Fibroblast of skin of back (primary cell): ENCODE measurements at regions not wholly inside any gene's neighbourhood (a gene's known extent, or its start where the extent isn't known, plus 50 kb on each side); places are given as distances from the start of the nearest gene placed in this dataset.
"Not testable (repeated sequence)": the region's sequence is repeated elsewhere in the genome, so short reads cannot be mapped to it uniquely, and the experiment has no call there.

Experiments used
- DNase-seq: peaks from one replicate; pipeline ENCODE4 v3.0.0-alpha.2; 2013

GRCh38 chr11:90630176-90630575 is 407.3 kb upstream of the CHORDC1 start:
- DNase-seq = no peak

GRCh38 chr11:90629229-90629806 is 406.5 kb upstream of the CHORDC1 start:
- no peak for DNase-seq

- no peak for DNase-seq
Measured at GRCh38 chr11:90614318-90614717, 391.5 kb upstream of the CHORDC1 start.

- DNase-seq = not testable (repeated sequence)
Measured at GRCh38 chr11:90613037-90613436, 390.2 kb upstream of the CHORDC1 start.

- DNase-seq = peak; percentile 3
Measured at GRCh38 chr11:90606721-90607120, 383.9 kb upstream of the CHORDC1 start.

GRCh38 chr11:90601261-90601660 is 378.4 kb upstream of the CHORDC1 start:
- DNase-seq = no peak

GRCh38 chr11:90594658-90595057 is 371.8 kb upstream of the CHORDC1 start:
- DNase-seq = no peak

GRCh38 chr11:90593099-90593498 is 370.2 kb upstream of the CHORDC1 start:
- no peak for DNase-seq

- DNase-seq = no peak
Measured at GRCh38 chr11:90590286-90590685, 367.4 kb upstream of the CHORDC1 start.

- DNase-seq = no peak
Measured at GRCh38 chr11:90589735-90590134, 366.9 kb upstream of the CHORDC1 start.

- no peak for DNase-seq
Measured at GRCh38 chr11:90587896-90588295, 365.0 kb upstream of the CHORDC1 start.

- DNase-seq = no peak
Measured at GRCh38 chr11:90585491-90585890, 362.6 kb upstream of the CHORDC1 start.

GRCh38 chr11:90582999-90583398 is 360.1 kb upstream of the CHORDC1 start:
- DNase-seq = not testable (repeated sequence)

GRCh38 chr11:90564531-90564930 is 341.7 kb upstream of the CHORDC1 start:
- no peak for DNase-seq

- no peak for DNase-seq
Measured at GRCh38 chr11:90558328-90558865, 335.5 kb upstream of the CHORDC1 start.

- no peak for DNase-seq
Measured at GRCh38 chr11:90556606-90557005, 333.8 kb upstream of the CHORDC1 start.

GRCh38 chr11:90556026-90556425 is 333.2 kb upstream of the CHORDC1 start:
- no peak for DNase-seq

- DNase-seq = no peak
Measured at GRCh38 chr11:90555477-90555876, 332.6 kb upstream of the CHORDC1 start.

- DNase-seq = no peak
Measured at GRCh38 chr11:90542092-90542491, 319.2 kb upstream of the CHORDC1 start.

- no peak for DNase-seq
Measured at GRCh38 chr11:90536301-90536700, 313.5 kb upstream of the CHORDC1 start.

- DNase-seq = no peak
Measured at GRCh38 chr11:90532125-90532524, 309.3 kb upstream of the CHORDC1 start.

- no peak for DNase-seq
Measured at GRCh38 chr11:90531001-90531400, 308.2 kb upstream of the CHORDC1 start.

GRCh38 chr11:90525962-90526361 is 303.1 kb upstream of the CHORDC1 start:
- no peak for DNase-seq

GRCh38 chr11:90512846-90513245 is 290.0 kb upstream of the CHORDC1 start:
- DNase-seq = no peak

GRCh38 chr11:90510839-90511238 is 288.0 kb upstream of the CHORDC1 start:
- DNase-seq = no peak
